ENCODE measurements at regions not wholly inside any gene's neighbourhood (a gene's known extent, or its start where the extent isn't known, plus 50 kb on each side); places are given as distances from the start of the nearest gene placed in this dataset.

GRCh38 chr13:74865656-74866055 is 616.3 kb downstream of the TBC1D4 start:
- DNase-seq = no peak

DNA sequence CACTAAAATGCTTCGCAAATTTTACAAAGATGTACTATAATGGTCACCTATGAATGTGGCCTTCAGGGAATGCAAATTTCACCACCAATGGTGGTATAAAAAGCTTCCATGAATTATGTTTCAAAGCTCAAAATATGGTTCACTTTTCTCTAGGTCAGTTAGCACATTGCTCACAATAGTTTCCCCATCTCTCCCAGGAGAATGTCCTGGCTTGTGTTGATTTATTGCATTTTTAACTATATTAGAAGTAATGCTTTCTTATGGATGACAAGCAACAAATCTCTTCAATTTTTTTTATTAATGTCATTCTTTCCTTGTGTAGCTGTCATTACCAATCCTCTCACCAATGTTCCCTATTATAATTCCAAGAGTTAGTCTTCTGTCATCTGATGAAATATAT is 621.2 kb downstream of the TBC1D4 start:
- DNase-seq = no peak

DNA sequence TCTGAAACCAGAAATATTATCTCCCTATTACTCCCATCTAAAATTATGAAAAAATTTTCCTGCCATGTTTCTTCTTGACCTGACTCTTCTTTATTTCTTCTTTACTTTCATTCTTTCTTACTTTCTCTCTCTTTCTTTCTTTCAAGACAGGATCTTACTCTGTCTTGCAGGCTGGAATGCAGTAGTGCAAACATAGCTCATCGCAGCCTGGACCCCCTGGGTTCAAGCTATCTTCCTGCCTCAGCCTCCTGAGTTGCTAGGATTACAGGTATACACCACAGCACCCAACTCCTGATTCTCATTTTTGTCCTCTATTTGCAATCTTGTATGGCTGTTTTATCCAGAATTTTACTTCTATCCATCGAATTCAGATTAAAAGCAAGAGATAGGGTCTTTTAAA is 631.1 kb downstream of the TBC1D4 start:
- DNase-seq = no peak

DNA sequence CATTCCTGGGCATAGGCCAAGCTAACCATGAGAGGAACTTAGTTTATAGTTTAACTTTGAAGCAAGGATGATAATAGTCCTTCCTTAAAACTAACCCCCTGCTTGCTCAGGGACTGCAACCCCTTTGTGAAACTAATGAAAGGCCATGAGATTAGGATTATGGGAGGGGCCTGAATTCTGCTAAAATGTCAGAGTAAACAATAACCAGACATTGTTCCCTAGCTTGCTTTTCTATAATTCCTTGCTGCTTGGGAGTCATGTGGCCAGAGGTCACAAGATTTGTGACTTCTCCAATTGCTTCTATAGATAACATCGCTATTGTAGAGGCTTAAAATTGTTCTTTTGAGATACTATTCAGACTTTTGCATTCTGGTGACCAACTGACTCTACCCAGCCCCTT is 634.0 kb downstream of the TBC1D4 start:
- DNase-seq = no peak

DNA sequence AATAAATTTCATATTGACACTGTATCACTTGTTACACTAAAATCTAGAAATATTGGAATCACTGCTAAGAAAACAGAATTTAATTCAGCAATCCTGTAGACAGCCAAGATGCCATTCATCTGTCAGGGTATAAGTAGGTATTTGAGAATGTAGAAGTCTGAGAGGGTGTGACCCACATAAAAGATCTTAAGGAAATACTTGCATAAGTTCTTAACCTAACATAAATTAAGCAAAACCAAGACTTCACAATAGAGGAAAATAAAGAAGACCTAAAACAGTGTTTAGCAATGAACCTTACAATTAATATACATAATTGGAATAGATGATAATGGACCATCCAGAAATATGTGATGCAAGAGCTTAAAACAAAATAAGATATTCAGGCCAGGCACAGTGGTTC is 636.2 kb downstream of the TBC1D4 start:
- DNase-seq = no peak

- DNase-seq = no peak
These were observed 640.3 kb downstream of the TBC1D4 start for GRCh38 chr13:74841651-74842050.

DNA sequence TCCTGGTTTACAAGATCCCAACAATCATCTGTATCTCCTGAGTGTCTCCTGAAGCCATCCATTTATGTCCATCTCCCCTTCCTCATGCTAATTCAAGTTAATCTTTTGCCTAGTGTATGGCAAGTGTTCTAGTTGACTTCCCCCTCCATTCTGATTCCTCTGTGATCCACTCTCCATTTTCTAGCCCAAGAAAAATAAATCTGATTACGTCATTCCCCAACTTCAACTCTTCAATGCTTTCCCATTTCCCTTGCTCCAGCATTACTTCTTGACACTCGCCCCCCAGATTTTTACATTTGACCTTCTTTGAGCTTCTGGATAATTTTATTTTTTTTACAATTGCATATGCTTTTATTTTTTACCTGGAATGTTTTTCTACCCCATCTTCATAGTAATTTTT is 640.8 kb downstream of the TBC1D4 start:
- DNase-seq = no peak

DNA sequence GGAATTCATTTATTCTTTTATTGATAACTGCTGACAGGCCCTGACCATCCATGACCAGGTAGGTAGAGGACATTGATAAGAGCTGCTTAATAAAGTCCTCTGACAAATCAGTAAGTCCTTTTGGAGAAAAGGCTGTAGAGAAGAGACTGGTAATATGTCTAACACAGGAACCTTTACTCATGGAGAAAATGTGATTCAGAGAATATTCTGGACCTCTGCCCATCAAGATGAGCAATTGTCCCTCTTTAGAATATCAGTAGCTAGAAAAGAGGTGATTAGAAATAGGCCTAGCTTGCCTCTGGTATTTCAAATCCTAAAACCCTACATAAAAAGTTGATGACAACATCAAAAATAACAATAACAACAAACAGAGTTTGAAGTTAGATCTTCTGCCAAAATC is 642.3 kb downstream of the TBC1D4 start:
- DNase-seq = no peak

- DNase-seq = no peak
These were observed 643.9 kb downstream of the TBC1D4 start for GRCh38 chr13:74838096-74838495.

- DNase-seq = no peak
These were observed 645.3 kb downstream of the TBC1D4 start for GRCh38 chr13:74836628-74837027.

DNA sequence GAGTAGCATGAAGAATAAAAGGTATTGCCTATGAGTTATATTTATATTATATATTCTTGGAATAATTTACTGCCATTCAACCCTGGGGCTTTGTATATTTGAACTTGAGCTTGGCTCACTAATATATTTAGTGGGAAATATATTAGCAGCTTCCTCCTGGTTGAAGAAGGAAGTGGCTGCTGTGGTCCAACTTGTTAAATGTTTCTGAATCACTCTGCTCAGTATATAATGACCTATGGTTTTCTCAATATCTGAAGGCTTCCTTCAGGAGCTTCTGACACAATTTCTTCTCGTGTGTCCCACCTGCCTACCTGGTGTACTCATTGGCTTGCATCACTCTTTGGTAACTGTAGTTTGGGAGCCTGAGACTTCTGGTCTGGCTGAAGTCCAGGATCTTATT is 646.4 kb downstream of the TBC1D4 start:
- DNase-seq = no peak

- no peak for DNase-seq
These were observed 656.1 kb downstream of the TBC1D4 start for GRCh38 chr13:74825938-74826246.

DNA sequence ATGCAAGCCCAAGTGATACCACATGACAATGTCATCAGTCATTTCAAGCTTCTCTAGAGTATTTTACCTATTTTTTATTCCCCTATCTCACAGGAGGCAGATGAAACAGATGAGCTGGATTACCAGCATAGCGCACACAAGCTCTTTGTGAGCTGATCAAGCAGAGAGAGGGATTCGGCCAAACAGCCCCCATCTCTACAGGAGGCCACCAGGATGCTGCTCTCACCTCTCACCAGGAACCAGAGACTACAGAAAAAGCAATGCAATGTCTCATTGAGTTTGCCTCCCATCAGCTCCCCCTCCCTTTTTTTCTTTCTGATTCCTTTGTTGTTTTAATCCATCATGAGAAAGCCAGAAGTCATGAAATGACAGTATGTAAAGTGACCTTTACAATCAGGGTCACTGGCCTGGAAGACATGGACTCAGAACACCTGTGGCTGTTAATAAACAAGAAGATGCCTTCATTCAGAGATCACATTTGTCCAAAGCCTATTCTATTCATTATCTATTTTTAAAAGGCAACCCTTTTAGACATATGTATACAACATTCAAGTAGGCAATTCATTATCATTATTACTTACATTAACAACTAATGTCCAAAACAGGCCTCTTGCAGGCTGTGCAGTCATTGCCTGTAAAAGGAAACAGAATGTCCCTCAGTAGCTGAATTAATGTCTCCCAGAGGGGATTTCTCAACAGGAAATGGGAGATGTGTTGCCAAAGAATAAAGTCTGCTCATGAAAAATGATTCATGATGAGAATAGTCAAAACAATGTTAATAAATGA is 656.6 kb downstream of the TBC1D4 start:
- no peak for DNase-seq

DNA sequence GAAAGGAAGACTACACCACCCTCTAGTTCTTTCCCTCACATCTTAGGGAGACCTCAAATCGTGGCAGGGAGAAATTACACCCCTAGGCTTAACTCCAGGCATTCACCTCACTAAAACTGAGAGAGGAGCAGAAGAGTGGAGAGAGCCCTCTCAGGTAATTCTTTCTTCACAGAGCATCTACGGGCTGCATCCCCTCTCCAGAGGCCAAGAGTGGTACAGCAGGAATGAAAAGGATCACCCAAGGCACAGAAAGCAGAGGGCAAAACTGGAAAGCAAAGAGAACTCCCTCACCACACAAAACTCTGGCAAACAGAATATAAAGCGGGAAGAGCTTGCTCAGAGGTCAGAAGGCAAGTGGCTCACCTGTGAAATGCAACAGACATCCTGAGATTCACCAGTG is 661.2 kb downstream of the TBC1D4 start:
- no peak for DNase-seq

DNA sequence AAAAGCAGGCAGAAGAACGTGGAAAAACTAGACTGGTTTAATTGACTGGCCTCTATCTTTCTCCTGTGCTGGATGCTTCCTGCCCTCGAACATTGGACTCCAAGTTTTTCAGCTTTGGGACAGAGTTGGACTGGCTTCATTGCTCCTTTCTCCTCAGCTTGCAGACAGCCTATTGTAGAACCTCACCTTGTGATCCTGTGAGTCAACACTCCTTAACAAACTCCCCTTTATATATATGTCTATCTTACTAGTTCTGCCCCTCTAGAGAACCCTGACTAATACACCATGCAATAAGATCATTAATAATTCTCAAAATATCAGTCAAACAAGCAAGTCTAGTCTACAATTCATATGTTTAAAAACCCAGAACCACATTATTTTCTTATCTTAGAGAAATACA is 662.4 kb downstream of the TBC1D4 start:
- DNase-seq = no peak

GRCh38 chr13:74816737-74817136 is 665.2 kb downstream of the TBC1D4 start:
- DNase-seq = no peak

DNA sequence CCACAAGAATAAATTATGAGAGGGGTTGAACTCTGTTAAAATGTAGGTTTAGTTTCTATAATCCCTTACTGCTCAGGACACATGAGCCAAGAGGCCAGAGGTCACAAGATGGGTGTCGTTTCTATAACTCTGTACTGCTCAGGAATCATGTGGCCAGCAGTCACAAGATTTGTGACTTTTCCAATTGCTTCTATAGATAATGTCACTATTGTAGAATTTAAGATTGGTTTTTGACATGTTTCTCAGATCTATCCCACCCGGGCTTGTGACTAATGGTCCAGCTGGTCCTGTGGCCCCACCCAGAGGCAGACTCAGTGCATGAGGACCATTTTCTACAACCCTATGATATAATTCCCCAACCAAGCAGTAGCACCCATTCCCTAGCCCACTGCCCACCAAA is 662.0 kb upstream of the KLF12 start:
- DNase-seq = no peak

- DNase-seq = no peak
These were observed 661.3 kb upstream of the KLF12 start for GRCh38 chr13:74795526-74795925.

- no peak for DNase-seq
These were observed 660.4 kb upstream of the KLF12 start for GRCh38 chr13:74794582-74794981.

DNA sequence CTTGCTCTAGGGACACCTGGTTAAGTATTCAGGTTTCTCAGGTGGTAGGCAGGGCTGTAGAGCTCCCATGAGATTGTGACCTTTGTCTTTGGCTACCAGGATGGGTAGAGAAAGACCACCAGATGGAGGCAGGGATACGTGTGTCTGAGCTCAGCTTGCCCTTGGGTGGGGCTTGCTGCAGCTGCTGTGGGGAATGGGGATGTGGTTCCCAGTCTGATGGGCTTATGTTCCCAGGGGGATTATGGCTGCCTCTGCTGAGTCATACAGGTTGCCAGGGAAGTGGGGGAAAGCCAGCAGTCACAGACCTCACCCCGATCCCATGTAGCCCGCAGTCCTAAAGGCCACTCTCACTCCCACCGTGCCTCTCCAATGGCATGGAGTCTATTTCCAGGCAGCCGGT is 659.9 kb upstream of the KLF12 start:
- DNase-seq = no peak

DNA sequence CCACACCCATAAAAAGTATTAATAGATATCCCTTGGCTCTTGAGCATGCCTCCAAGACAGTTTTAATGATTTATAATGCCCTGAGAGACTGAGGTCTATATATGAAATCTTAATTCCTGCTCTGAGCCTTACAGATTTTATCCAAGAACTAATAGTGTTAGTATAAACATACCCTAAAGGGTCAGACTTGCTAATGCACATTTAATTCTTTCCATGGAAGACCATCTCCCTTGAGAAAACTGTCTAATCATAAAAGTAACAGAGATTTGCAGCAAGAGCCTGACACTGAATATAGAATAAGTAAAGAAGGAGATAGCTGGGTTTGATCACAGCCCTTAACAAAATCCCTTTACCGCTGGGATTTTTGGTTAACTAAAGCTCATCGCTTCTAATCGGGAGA is 650.8 kb upstream of the KLF12 start:
- no peak for DNase-seq

DNA sequence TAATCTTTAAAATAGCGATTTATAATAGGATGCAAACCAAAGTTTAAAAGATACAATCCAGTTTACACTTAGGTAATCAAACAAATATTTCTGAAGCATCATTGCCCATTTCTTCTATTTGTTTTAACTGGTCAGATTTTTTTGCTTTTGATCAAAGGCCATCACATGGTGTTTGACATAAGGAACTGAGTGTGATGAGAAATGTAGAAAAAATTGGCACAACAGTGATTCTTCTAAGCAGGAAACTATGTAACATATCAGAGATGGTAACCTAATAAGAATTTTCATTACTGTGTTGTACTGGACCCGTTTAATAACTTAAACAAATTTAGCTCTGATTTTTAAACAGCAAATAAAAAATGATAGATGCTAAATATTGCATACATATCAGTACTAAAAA is 644.7 kb upstream of the KLF12 start:
- DNase-seq = no peak

DNA sequence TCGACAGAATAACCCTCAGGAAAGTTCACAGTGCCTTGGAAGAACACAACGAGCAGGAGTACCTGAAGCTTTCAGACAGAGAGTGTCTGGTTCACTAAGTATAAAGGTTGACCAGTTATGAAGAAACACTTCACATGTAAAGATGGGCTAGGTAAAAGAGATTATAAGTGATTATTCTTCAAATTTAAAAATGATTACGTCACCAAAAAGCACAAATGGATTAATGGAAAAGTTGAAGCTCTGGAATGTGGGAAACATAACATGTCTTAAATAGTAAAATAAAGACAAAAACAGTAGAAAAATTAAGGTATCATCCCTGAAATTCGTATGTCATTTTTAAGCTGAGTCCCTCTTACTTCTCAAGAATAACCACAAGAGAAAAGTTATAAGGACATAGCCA is 643.9 kb upstream of the KLF12 start:
- DNase-seq = no peak

DNA sequence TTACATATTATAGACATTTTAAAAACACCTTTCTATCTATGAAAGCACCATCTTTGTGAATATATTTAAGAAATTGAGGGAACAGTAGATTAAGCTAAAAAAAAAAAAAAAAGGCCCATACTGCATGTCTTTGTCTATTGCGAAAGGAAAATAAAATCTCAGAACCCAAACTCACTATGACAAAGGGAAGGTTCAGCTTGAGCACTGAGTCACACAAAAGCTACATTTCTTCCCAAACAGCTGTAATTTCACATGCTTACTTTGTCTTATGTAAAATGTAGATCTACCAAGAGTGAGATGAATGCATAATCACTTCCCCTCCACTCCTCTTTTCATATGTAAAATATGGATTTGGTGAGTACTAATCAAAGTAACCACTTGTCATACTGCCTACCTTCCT is 640.1 kb upstream of the KLF12 start:
- DNase-seq = no peak

- no peak for DNase-seq
These were observed 639.0 kb upstream of the KLF12 start for GRCh38 chr13:74773248-74773647.

- DNase-seq = no peak
These were observed 637.8 kb upstream of the KLF12 start for GRCh38 chr13:74771964-74772363.
